HG03565 (cell line): ENCODE measurements at regions not wholly inside any gene's neighbourhood (a gene's known extent, or its start where the extent isn't known, plus 50 kb on each side); places are given as distances from the start of the nearest gene placed in this dataset.

ENCODE experiments used
- ATAC-seq: cut with Tn5 transposase; IDR thresholded peaks from one replicate; pipeline ENCODE4 v1.9.1; 2021; ENCODE audit warnings: mild to moderate bottlenecking, moderate library complexity; ENCODE audit not compliant: unreplicated experiment

DNA sequence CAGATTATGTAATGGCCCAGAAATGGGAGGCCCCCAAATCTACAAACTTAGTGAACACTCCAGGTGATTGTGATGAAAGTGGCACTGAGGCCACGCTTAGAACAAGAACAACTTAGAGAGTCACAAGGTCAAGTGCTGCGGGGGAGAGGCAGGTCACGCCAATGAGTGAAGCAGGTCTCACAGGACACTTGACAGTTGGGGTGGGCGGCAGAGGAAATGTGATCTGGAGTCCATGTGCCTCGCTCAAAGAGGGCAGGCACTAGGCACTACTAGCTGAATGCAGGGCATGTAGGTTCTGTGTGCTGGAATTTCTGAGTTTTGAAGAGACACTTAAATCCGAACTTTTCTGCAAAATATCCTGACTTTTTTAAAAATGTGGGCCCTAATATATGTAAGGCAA is 193.2 kb upstream of the RORB start:
- no peak for ATAC-seq

DNA sequence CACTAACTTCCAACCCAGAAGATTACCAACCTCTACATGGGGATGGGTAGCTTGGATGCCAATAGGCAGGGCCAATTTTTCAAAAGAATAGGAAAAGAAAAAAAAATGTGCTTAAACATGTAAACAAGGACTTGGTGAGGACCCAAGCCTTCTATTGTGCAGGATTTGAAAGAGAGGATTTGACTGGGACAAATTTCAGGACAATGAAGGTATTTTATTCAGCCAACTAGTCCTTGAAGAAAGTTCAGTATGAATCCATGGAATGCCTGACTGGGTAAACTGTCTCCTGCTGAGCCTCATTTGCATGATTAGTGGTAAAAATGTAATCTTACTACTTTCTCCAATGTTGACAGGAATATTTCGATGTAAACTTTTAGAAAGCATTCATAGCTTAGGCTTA is 192.5 kb upstream of the RORB start:
- no peak for ATAC-seq

DNA sequence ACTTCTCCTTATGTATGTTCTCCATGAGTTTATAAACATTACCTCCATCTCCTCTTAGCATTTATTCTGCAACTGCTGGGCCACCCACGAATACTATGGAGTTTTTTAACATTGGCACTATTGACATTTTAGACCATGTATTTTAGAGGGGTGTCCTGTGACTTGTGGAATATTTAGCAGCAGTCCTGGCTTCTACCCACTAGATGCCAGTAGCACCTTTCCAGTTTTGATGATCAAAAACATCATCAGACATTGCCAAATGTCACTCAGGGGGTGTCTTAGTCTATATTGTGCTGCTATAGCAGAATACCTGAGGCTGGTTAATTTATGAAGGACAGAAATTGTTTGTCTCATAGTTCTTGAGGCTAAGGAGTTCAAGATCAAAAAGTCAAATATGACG is 187.5 kb upstream of the RORB start:
- ATAC-seq: no peak

DNA sequence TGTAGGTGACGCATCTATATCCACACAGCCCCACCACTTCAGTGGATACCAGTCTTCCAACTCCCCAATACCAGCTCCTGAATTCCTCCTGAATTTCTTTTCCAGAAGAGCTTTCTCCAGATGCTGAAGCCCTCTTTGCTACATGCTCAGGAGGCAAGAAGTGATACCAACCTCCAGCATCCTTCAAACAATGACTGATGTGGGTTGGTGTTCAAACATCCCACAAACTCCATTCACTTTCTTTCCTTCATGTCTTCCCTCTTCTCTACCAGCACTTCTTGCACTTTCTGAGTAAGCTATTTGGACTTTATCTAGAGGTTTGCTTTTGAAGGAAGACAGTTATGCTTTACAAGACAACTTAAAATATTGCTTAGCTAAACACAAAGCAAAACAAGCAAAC is 179.9 kb upstream of the RORB start:
- ATAC-seq: no peak

DNA sequence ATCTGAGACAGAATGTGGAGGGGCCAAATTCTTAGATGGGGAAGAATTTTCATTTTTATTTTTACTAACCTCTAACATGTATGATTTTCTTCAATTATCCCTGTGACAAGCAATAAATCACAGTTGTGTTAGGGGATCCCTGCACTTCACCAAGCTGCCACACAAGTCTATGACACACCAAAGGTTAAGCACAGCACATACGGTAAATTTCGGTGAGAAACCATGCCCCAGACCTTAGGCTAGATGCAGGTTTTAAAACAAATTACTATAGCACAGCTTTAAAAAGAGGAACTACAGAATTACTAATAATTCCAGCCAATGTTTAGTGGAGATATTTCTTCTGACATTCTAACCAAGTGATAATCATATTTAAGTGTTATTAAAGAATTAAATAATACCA is 175.7 kb upstream of the RORB start:
- ATAC-seq: no peak

DNA sequence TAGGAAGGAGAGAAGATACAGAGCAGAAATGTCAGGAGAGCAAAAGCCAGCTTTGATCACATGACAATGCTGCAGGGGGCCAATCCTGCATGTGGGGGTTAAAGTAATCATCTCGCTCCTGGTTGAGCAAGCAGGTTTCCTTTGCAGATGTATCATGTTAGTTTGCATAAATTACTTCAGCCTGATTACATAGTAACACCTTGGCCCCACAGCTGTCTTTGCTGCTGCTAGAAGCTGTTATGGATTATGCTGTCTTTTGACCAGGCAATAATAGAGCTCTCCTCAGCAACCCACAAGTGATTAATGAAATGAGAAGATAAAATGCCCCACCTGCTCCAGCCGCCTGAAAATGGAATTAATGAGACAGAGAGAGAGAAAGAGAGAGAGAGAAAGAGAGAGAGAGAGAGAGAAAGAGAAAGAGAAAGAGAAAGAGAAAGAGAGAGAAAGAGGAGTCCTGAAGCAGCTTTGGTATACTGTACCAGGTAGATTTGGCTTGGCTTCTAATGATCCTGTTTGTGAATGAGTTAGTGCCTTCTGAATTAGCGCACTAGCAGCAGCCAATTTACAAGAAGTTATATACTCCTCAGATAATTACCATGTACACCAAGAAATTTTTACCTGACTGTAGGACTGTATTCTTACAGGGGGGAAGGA is 174.3 kb upstream of the RORB start:
- no peak for ATAC-seq

DNA sequence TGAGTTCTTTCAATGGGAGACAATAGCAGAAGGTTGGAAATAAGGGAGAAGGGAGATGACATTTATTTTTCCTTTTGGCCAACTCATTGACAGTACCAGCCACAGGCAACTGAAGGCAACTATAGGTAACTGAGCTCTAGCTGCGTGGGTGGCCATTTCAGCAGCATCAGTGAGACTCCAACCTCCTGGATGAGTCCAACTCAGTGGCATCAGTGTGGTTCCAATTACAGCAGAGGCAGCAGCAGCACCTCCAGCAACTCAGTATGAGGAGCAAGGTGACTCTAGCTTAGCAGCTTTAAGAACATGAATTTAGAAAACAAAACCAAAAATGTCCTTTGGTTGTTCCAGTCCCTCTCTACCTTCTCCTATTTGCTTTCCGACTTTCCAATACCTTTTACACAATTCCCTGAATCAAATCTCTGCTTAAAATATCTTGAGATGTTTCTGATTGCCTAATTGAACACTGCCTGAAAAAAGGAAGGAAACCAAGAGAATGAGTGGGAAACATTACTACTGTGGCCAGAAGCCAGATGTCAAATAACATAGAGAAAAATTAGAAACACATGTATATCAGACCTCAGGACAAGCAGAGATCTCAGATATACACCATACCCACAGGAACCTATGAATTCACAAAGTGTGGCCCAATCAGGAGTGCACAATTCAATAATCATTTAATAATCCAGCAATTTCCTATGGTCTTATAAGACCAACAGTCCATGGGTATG is 166.5 kb upstream of the RORB start:
- no peak for ATAC-seq

DNA sequence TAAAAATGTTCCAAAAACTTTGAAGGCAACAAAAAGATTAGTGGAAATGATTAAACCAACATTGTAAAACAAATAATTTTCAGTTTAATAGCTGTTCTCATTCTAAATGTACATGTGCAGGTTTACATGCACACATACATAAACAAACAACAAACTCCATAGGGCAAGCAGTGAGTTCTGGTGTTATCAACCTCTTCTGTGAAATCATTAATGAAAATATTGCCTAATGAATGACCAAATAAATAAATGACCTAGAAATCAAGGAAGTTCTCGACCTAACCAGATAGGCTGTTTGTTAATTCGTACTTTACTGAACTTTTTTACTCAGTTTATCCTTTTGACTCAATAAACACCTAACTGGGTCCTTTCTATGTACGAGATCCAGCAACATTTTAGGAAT is 165.5 kb upstream of the RORB start:
- no peak for ATAC-seq

DNA sequence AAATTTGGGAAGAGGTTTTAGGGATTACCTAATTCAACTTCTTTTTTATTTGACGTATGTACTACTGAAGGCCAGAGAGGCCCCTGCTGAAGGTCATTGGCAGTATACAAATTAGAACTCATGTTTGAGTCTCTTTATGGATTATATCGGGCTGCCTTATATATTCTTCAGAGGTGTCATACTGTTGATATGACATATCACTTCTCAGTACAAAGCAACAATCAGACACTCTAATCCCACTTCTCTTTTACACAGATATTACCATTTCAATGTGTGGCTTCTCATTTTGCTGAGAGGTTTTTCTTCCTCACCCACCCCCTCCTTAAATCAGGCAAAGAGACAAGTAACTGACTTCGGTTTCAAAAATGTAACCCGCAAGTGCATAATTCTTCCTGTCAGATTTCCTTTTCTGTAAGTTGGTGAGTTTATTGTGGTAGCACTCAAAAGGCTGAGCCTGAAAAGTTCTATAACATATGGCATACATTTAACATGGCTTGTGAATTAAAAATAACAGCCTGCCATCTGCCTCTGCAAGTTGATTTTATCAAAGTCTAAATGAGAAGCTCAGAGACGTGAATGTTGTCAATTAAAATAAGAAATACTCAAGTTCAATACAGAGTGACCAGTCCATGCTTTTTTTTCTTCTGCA is 163.6 kb upstream of the RORB start:
- no peak for ATAC-seq

DNA sequence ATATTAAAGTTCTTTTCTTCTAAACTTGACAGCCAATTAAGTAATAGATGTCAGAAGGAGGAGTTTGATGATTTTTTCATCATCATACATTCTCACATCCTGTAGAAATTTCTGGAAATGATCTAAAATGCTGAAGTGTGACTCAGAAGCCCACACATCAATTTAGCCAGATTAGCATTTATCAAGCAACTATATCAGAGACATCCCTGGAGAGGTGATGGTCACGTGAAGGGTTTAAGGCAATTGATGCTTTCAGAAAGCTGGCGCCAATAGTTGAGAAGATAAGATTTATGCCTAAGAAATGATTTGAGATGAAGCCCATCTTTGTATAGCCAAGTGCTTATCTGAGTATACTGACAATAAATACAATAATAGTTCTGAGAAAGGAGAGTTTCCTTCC is 162.9 kb upstream of the RORB start:
- ATAC-seq: no peak

DNA sequence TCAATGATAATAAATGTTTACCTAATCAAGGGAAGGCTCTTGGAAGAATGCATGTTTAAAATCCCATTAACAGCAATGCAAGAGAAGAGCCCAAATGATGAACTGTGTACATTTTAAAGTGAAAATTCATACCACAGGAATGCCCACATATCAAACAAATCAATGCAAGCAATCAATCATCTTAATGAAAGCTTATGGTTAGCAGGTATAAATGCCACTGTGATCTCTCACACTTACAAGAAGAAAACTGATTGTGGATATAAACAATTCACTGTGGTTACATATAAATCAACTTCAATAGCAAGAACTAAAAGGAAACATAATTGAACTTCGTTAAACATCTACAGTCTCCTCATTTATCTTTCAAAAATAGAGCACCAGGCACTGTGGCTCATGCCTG is 161.0 kb upstream of the RORB start:
- ATAC-seq: no peak

DNA sequence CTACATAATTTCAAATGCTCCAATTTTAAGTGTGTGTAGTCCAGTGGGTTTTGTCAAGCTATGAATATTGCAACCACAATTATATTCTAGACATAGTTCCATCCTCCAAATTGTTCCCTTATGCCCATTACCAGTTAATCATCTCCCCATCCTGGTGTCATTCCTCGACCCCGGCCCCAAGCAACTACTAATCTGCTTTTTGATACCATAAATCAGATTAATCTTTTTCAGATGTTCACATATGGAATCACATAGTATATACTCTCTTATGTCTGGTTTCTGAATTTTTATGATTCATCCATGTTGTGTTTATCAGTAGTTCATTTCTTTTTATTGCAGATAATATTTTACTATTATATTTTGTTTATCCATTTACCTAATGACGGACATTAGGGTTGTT is 148.4 kb upstream of the RORB start:
- no peak for ATAC-seq

DNA sequence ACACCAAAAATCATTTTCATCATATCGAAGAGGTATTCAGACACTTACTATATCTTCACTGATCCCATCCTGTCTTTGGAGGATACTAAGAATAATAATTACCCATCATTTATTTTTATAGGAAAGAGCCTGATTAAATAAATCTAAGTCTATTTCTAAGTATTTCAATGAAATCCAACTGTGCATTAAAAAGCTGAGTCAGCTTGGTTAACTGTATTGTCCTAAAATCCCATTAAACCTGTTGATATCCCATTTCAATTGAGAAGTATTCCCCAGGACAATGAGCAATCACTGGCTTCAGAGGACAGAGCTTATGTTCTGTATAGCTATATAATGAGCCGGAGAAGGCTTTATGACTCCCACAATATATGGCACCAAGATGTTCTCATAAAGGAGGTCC is 142.0 kb upstream of the RORB start:
- no peak for ATAC-seq

DNA sequence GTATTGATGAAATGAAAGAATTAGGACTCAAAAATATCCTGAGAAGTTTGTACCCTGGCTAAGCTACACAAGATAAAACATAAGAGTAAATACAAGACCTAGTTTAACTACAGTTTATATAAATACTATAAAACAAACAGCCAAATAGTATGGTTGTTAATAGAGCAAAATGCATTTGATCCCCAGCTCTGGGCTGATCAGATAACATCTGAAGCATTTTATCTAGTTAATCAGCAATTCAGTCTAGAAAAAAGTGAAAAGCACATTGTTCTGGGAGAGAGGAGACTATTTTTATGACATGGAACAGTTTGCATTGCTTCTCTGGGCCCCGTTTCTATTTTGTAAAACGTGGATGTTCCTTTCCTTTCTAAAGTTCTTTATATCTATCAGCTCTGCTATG is 139.6 kb upstream of the RORB start:
- ATAC-seq: no peak

DNA sequence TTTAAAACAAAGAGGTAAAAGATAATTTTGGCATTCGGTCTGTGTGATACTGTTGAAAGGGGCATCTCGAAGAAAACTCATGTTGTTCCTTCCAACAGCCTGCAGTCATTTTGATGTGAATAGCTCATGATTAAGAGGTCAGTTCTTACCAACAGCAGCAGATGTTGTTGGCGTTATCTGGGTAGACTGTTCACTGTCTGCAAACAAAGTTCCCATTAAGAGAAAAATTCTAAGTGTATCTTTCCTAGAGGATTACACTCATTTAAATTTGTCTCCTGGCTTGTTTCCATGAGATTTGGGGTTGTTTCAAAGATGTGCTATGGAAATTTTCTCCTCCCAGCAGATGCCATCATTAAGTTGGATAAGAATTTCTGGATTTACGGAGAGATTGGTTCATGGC is 138.2 kb upstream of the RORB start:
- no peak for ATAC-seq

DNA sequence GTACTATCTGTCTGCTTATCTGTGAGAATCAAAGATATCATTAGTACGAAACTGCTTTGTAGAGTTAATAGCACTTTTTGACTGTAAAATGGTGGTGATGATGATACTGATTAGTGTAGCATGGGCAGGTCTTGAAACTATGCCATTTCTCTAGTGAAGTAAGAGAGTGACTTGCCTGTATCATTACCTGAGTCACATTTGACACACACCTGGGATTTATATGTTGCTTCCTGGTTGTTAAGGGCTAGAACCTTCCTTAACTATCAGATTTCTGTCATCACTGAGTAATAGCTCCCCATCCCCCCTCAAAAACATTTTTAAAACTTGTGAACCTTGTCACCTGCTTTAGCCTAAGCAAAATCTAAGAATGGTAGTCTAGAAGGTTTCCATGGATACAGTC is 135.6 kb upstream of the RORB start:
- ATAC-seq: no peak

DNA sequence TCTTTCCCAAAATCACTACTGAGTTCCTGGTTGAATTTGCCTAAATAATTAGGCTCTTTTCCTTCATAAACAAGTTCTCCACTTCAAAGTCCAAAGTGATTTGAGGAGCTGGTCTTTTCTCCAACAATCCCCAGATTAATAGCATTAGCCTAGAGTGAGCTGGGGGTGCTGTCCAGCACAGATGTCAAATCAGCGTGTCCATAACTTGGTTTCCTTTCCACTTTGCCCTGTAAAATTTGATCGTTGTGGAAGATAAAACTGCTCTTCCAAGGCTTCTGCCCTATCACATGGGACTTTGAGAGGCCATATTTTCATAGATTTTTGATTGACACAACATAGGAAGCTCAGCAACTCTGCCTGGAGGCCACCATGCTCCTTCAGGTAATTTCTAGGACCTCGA is 134.7 kb upstream of the RORB start:
- ATAC-seq: no peak

DNA sequence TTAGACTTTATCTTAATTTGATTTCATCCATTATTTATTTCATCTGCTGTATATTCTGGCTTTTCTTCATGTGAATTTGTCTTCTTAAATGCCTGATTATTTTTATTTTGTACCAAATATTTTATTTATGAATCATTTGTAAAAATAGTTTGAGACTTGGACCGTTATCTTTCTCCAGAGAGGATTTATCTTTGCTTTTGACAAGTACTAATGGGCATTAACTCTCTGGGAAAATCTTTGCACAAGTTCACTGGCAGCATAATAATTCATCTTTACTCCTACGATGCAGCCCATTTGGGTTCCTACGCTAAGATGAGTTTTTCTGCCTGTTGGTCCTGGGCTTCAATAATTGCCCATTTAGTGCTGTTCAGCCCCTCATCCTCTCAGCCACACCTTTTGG is 131.0 kb upstream of the RORB start:
- ATAC-seq: no peak

DNA sequence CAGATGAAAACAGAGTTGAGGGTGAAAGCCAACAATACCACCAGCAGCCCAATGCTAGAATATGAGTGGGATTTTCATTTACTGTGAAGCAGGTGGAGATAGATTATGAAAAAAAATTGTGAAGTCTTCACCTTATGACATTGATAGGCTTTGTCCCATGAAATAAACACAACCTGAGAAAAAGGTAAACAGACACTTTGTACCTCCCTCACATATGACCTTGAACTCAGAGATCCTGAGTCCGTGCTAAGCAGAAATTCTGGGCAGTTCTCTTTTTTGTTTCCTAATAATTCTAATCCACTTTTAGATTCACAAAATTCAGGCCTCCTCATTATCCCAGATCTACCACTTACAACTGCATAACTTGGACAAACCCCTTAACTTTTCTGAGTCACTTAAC is 127.3 kb upstream of the RORB start:
- no peak for ATAC-seq

DNA sequence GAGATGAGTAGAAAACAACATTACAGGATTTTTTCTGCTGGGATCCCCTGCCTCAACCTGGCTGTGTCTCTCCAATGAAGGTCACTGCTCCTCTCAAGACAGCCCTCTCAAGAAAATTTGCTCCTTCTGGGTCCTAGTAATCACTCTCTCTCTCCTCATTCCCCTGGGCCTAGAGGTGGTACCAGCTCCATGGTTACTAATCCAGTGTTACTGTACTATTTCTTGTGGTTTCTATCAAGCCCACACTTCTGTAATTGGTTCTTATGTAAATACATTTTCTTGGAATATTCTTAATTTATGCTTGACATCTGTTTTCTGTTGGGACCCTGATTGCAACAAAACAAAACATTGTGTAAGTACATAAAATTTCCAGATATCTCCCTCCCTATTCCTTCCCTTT is 123.8 kb upstream of the RORB start:
- no peak for ATAC-seq

DNA sequence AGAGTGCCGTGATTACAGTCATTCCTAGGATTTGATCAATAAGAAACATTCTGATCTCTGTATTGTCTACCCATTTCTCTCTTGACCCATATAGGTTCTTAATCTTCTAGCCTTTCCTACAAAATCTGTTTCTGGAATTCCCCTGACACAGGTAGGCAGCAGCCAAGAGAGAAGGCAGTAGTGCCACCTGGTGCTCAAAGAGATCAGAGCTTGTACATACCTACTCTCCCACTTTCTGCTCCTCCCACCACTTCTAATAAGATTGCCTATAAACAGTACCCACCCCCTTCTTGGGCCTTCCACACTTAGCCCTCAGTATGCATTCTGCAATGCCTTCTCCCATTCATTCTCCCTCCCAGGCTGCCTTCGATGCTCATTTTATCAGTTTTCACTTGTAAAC is 117.4 kb upstream of the RORB start:
- peak; percentile 62 for ATAC-seq

DNA sequence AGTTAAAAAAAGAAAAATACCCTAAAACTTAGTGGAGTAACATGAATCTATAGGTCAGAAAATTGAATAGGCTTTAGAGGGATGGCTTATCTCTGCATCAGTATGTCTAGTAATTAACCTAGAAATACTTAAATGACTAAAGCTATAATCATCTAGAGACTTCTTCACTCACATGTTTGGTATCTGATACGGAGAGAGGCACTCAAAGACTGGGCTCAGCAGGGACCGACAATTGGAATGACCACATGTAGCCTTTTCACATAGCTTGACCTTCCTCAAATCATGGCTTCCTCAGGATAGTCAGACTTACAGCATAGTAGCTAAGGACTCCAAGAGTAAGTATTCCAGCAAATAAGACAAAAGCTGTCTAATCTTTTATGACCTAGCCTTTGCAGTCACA is 105.3 kb upstream of the RORB start:
- ATAC-seq: no peak

DNA sequence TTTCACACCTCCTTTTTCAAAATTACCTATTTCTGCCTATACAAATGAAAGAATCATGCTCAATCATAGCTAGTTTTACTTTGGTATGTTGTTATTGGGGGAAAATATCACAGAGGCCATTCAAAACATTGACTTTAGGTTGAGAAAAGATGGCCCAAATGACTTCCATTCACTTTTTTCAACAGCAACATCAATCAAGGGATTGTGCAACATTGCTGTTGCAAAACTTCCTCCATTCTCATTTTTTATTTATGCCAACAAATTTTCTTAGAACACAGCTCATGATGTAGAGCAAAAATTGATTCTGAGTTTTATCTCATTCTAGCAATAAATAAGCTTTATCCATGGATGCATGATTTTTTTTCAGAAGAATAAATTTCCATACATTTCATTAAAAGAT is 93.6 kb upstream of the RORB start:
- ATAC-seq: no peak
